ENCODE measurements at regions not wholly inside any gene's neighbourhood (a gene's known extent, or its start where the extent isn't known, plus 50 kb on each side); places are given as distances from the start of the nearest gene placed in this dataset.

GRCh38 chr3:71849681-71850080 lies 64.7 kb upstream of the PROK2 start:
- TF ChIP-seq POLR2A (IDR thresholded peaks at IDR 0.05) (no peak), CTCF (IDR thresholded peaks at IDR 0.05) (no peak)
